T-helper 2 cell treated with Interferon-gamma antibody and Interleukin-4, amounts not matched to agents 5 μg/mL and 100 μg/mL, for 36 hours (primary cell): ENCODE measurements at regions not wholly inside any gene's neighbourhood (a gene's known extent, or its start where the extent isn't known, plus 50 kb on each side); places are given as distances from the start of the nearest gene placed in this dataset.

Experiments
- DNase-seq: peaks from one replicate; pipeline ENCODE4 v3.0.0; 2021; ENCODE audit warnings: low spot score
- H3K27ac Mint-ChIP-seq: one replicate; pipeline ENCODE4 v1.8.0; 2021; ENCODE audit warnings: mild to moderate bottlenecking, mixed read lengths
- H3K27me3 Mint-ChIP-seq: one replicate; pipeline ENCODE4 v1.8.0; 2021; ENCODE audit warnings: low read depth, mixed read lengths
- H3K36me3 Mint-ChIP-seq: one replicate; pipeline ENCODE4 v1.8.0; 2021; ENCODE audit warnings: low read depth, mixed read lengths
- H3K4me1 Mint-ChIP-seq: one replicate; pipeline ENCODE4 v1.8.0; 2021; ENCODE audit warnings: low read depth, mixed read lengths
- H3K4me3 Mint-ChIP-seq: one replicate; pipeline ENCODE4 v1.8.0; 2022; ENCODE audit warnings: mild to moderate bottlenecking, moderate library complexity, mixed read lengths
- H3K9me3 Mint-ChIP-seq: one replicate; pipeline ENCODE4 v1.8.0; 2021; ENCODE audit warnings: mixed read lengths

GRCh38 chr15:97386940-97387339 is 573.6 kb upstream of the ARRDC4 start:
- Mint-ChIP-seq H3K27me3 (no peaks in the 10 kb centered on the region), H3K9me3 (peaks cover 32% of the 10 kb centered on the region), H3K4me1 (no peaks in the 10 kb centered on the region), H3K36me3 (no peaks in the 10 kb centered on the region), H3K27ac (no peak overlapping the region), H3K4me3 (no peak overlapping the region)
- no peak for DNase-seq

- Mint-ChIP-seq H3K4me1 (no peaks in the 10 kb centered on the region), H3K9me3 (peaks cover 17% of the 10 kb centered on the region), H3K27ac (no peak overlapping the region), H3K4me3 (no peak overlapping the region), H3K36me3 (no peaks in the 10 kb centered on the region), H3K27me3 (no peaks in the 10 kb centered on the region)
- no peak for DNase-seq
Observed at GRCh38 chr15:97401195-97401594, 559.3 kb upstream of the ARRDC4 start.

- H3K4me3 Mint-ChIP-seq: no peak overlapping the region
- DNase-seq: no peak
- no peaks in the 10 kb centered on the region for H3K4me1 Mint-ChIP-seq
- no peak overlapping the region for H3K27ac Mint-ChIP-seq
- no peaks in the 10 kb centered on the region for H3K36me3 Mint-ChIP-seq
- no peaks in the 10 kb centered on the region for H3K27me3 Mint-ChIP-seq
- peaks cover 17% of the 10 kb centered on the region for H3K9me3 Mint-ChIP-seq
Observed at GRCh38 chr15:97401970-97402369, 558.5 kb upstream of the ARRDC4 start.

GRCh38 chr15:97406841-97407240 is 553.7 kb upstream of the ARRDC4 start:
- peaks cover 22% of the 10 kb centered on the region for H3K9me3 Mint-ChIP-seq
- no peaks in the 10 kb centered on the region for H3K36me3 Mint-ChIP-seq
- H3K4me1 Mint-ChIP-seq: no peaks in the 10 kb centered on the region
- H3K27ac Mint-ChIP-seq: no peak overlapping the region
- no peak for DNase-seq
- no peak overlapping the region for H3K4me3 Mint-ChIP-seq
- no peaks in the 10 kb centered on the region for H3K27me3 Mint-ChIP-seq

GRCh38 chr15:97410897-97411575 is 549.5 kb upstream of the ARRDC4 start:
- H3K4me3 Mint-ChIP-seq: no peak overlapping the region
- no peaks in the 10 kb centered on the region for H3K4me1 Mint-ChIP-seq
- H3K9me3 Mint-ChIP-seq: peaks cover 13% of the 10 kb centered on the region
- no peaks in the 10 kb centered on the region for H3K27me3 Mint-ChIP-seq
- no peaks in the 10 kb centered on the region for H3K36me3 Mint-ChIP-seq
- H3K27ac Mint-ChIP-seq: no peak overlapping the region
- no peak for DNase-seq

- H3K27me3 Mint-ChIP-seq: no peaks in the 10 kb centered on the region
- no peak overlapping the region for H3K27ac Mint-ChIP-seq
- no peaks in the 10 kb centered on the region for H3K4me1 Mint-ChIP-seq
- no peak for DNase-seq
- peaks cover 35% of the 10 kb centered on the region for H3K9me3 Mint-ChIP-seq
- H3K4me3 Mint-ChIP-seq: no peak overlapping the region
- H3K36me3 Mint-ChIP-seq: no peaks in the 10 kb centered on the region
Observed at GRCh38 chr15:97420130-97420529, 540.4 kb upstream of the ARRDC4 start.

GRCh38 chr15:97425596-97425995 is 534.9 kb upstream of the ARRDC4 start:
- Mint-ChIP-seq H3K27ac (no peak overlapping the region), H3K9me3 (peaks cover 13% of the 10 kb centered on the region), H3K4me3 (no peak overlapping the region), H3K27me3 (no peaks in the 10 kb centered on the region), H3K4me1 (no peaks in the 10 kb centered on the region), H3K36me3 (no peaks in the 10 kb centered on the region)
- no peak for DNase-seq

GRCh38 chr15:97443101-97443500 is 517.4 kb upstream of the ARRDC4 start:
- no peaks in the 10 kb centered on the region for H3K27me3 Mint-ChIP-seq
- H3K9me3 Mint-ChIP-seq: peaks cover 22% of the 10 kb centered on the region
- H3K4me3 Mint-ChIP-seq: no peak overlapping the region
- no peaks in the 10 kb centered on the region for H3K4me1 Mint-ChIP-seq
- DNase-seq: no peak
- H3K27ac Mint-ChIP-seq: no peak overlapping the region
- no peaks in the 10 kb centered on the region for H3K36me3 Mint-ChIP-seq

- Mint-ChIP-seq H3K9me3 (peaks cover 14% of the 10 kb centered on the region), H3K4me3 (no peak overlapping the region), H3K4me1 (no peaks in the 10 kb centered on the region), H3K27me3 (no peaks in the 10 kb centered on the region), H3K36me3 (no peaks in the 10 kb centered on the region), H3K27ac (no peak overlapping the region)
- no peak for DNase-seq
Observed at GRCh38 chr15:97446138-97446537, 514.4 kb upstream of the ARRDC4 start.

- no peak overlapping the region for H3K27ac Mint-ChIP-seq
- no peak for DNase-seq
- H3K4me3 Mint-ChIP-seq: no peak overlapping the region
- no peaks in the 10 kb centered on the region for H3K4me1 Mint-ChIP-seq
- no peaks in the 10 kb centered on the region for H3K9me3 Mint-ChIP-seq
- no peaks in the 10 kb centered on the region for H3K27me3 Mint-ChIP-seq
- H3K36me3 Mint-ChIP-seq: no peaks in the 10 kb centered on the region
Observed at GRCh38 chr15:97456521-97457202, 503.8 kb upstream of the ARRDC4 start.

GRCh38 chr15:97457203-97457847 is 503.2 kb upstream of the ARRDC4 start:
- Mint-ChIP-seq H3K9me3 (no peaks in the 10 kb centered on the region), H3K27ac (no peak overlapping the region), H3K4me1 (no peaks in the 10 kb centered on the region), H3K36me3 (no peaks in the 10 kb centered on the region), H3K27me3 (no peaks in the 10 kb centered on the region), H3K4me3 (no peak overlapping the region)
- no peak for DNase-seq

GRCh38 chr15:97459771-97460170 is 500.7 kb upstream of the ARRDC4 start:
- no peak overlapping the region for H3K4me3 Mint-ChIP-seq
- H3K9me3 Mint-ChIP-seq: no peaks in the 10 kb centered on the region
- H3K27ac Mint-ChIP-seq: no peak overlapping the region
- H3K27me3 Mint-ChIP-seq: no peaks in the 10 kb centered on the region
- no peaks in the 10 kb centered on the region for H3K36me3 Mint-ChIP-seq
- no peaks in the 10 kb centered on the region for H3K4me1 Mint-ChIP-seq
- DNase-seq: no peak

GRCh38 chr15:97461226-97461625 is 499.3 kb upstream of the ARRDC4 start:
- DNase-seq: no peak
- H3K9me3 Mint-ChIP-seq: no peaks in the 10 kb centered on the region
- H3K36me3 Mint-ChIP-seq: no peaks in the 10 kb centered on the region
- no peaks in the 10 kb centered on the region for H3K27me3 Mint-ChIP-seq
- H3K27ac Mint-ChIP-seq: no peak overlapping the region
- H3K4me3 Mint-ChIP-seq: no peak overlapping the region
- H3K4me1 Mint-ChIP-seq: no peaks in the 10 kb centered on the region

GRCh38 chr15:97463696-97464095 is 496.8 kb upstream of the ARRDC4 start:
- H3K4me3 Mint-ChIP-seq: no peak overlapping the region
- H3K4me1 Mint-ChIP-seq: no peaks in the 10 kb centered on the region
- H3K27ac Mint-ChIP-seq: no peak overlapping the region

More at GRCh38 chr15:97463696-97464095, 496.8 kb upstream of the ARRDC4 start:
- H3K9me3 Mint-ChIP-seq: peaks cover under 1% of the 10 kb centered on the region
- H3K27me3 Mint-ChIP-seq: no peaks in the 10 kb centered on the region
- H3K36me3 Mint-ChIP-seq: no peaks in the 10 kb centered on the region
- no peak for DNase-seq
